ENCODE measurements at regions not wholly inside any gene's neighbourhood (a gene's known extent, or its start where the extent isn't known, plus 50 kb on each side); places are given as distances from the start of the nearest gene placed in this dataset.

GRCh38 chr13:90783273-90783672, 564.2 kb upstream of the MIR17HG start:
- Histone ChIP-seq H3K9ac (ENCODE audit: low read length) (no peak overlapping the region), H3K4me2 (ENCODE audit: low read depth, low read length, poor library complexity, severe bottlenecking) (no peak overlapping the region), H4K20me1 (ENCODE audit: insufficient read depth, low read depth, low read length) (no peaks in the 10 kb centered on the region), H3K4me3 (ENCODE audit: low read length) (no peak overlapping the region), H3K27ac (ENCODE audit: low read length) (no peak overlapping the region), H3K79me2 (ENCODE audit: low read length) (no peaks in the 10 kb centered on the region), H3K4me1 (ENCODE audit: low read length) (no peaks in the 10 kb centered on the region), H3K27me3 (ENCODE audit: low read length) (no peaks in the 10 kb centered on the region), H2AFZ (ENCODE audit: low read length) (no peak overlapping the region), H3K36me3 (ENCODE audit: insufficient read depth, low read length) (no peaks in the 10 kb centered on the region), H3K9me3 (ENCODE audit: low read length) (no peaks in the 10 kb centered on the region), H3K9me2 (replicated peaks; ENCODE audit: insufficient read depth, low read length) (no peaks in the 10 kb centered on the region)
- no peak for DNase-seq

GRCh38 chr13:90787007-90787406, 560.5 kb upstream of the MIR17HG start:
- Histone ChIP-seq H3K9me3 (ENCODE audit: low read length) (no peaks in the 10 kb centered on the region), H3K36me3 (ENCODE audit: insufficient read depth, low read length) (no peaks in the 10 kb centered on the region), H2AFZ (ENCODE audit: low read length) (no peak overlapping the region), H3K27me3 (ENCODE audit: low read length) (no peaks in the 10 kb centered on the region), H3K4me1 (ENCODE audit: low read length) (no peaks in the 10 kb centered on the region), H3K9me2 (replicated peaks; ENCODE audit: insufficient read depth, low read length) (no peaks in the 10 kb centered on the region), H3K4me3 (ENCODE audit: low read length) (no peak overlapping the region), H3K27ac (ENCODE audit: low read length) (no peak overlapping the region), H4K20me1 (ENCODE audit: insufficient read depth, low read depth, low read length) (no peaks in the 10 kb centered on the region), H3K4me2 (ENCODE audit: low read depth, low read length, poor library complexity, severe bottlenecking) (no peak overlapping the region), H3K79me2 (ENCODE audit: low read length) (no peaks in the 10 kb centered on the region), H3K9ac (ENCODE audit: low read length) (no peak overlapping the region)
- DNase-seq = no peak

- Histone ChIP-seq H3K9ac (ENCODE audit: low read length) (no peak overlapping the region), H3K27ac (ENCODE audit: low read length) (no peak overlapping the region), H3K4me1 (ENCODE audit: low read length) (no peaks in the 10 kb centered on the region), H3K4me3 (ENCODE audit: low read length) (no peak overlapping the region), H3K36me3 (ENCODE audit: insufficient read depth, low read length) (no peaks in the 10 kb centered on the region), H3K79me2 (ENCODE audit: low read length) (no peaks in the 10 kb centered on the region), H3K9me3 (ENCODE audit: low read length) (no peaks in the 10 kb centered on the region), H3K27me3 (ENCODE audit: low read length) (no peaks in the 10 kb centered on the region), H4K20me1 (ENCODE audit: insufficient read depth, low read depth, low read length) (no peaks in the 10 kb centered on the region), H3K9me2 (replicated peaks; ENCODE audit: insufficient read depth, low read length) (no peaks in the 10 kb centered on the region), H3K4me2 (ENCODE audit: low read depth, low read length, poor library complexity, severe bottlenecking) (no peak overlapping the region), H2AFZ (ENCODE audit: low read length) (no peak overlapping the region)
- DNase-seq = no peak
These were observed 555.2 kb upstream of the MIR17HG start for GRCh38 chr13:90792335-90792734.

GRCh38 chr13:90793261-90793820, 554.1 kb upstream of the MIR17HG start:
- no peak overlapping the region for H3K9ac ChIP-seq (ENCODE audit: low read length)
- no peak overlapping the region for H3K4me2 ChIP-seq (ENCODE audit: low read depth, low read length, poor library complexity, severe bottlenecking)
- H4K20me1 ChIP-seq (ENCODE audit: insufficient read depth, low read depth, low read length) = no peaks in the 10 kb centered on the region
- H3K4me1 ChIP-seq (ENCODE audit: low read length) = no peaks in the 10 kb centered on the region
- no peaks in the 10 kb centered on the region for H3K79me2 ChIP-seq (ENCODE audit: low read length)
- H3K27me3 ChIP-seq (ENCODE audit: low read length) = no peaks in the 10 kb centered on the region
- no peak overlapping the region for H2AFZ ChIP-seq (ENCODE audit: low read length)
- H3K9me3 ChIP-seq (ENCODE audit: low read length) = no peaks in the 10 kb centered on the region
- no peak overlapping the region for H3K27ac ChIP-seq (ENCODE audit: low read length)
- DNase-seq = no peak
- no peaks in the 10 kb centered on the region for H3K36me3 ChIP-seq (ENCODE audit: insufficient read depth, low read length)
- no peak overlapping the region for H3K4me3 ChIP-seq (ENCODE audit: low read length)
- no peaks in the 10 kb centered on the region for H3K9me2 ChIP-seq (replicated peaks; ENCODE audit: insufficient read depth, low read length)

GRCh38 chr13:90796474-90796873, 551.0 kb upstream of the MIR17HG start:
- Histone ChIP-seq H3K9ac (ENCODE audit: low read length) (no peak overlapping the region), H3K79me2 (ENCODE audit: low read length) (no peaks in the 10 kb centered on the region), H3K36me3 (ENCODE audit: insufficient read depth, low read length) (no peaks in the 10 kb centered on the region), H4K20me1 (ENCODE audit: insufficient read depth, low read depth, low read length) (no peaks in the 10 kb centered on the region), H3K4me1 (ENCODE audit: low read length) (peaks cover 6% of the 10 kb centered on the region), H3K9me3 (ENCODE audit: low read length) (no peaks in the 10 kb centered on the region), H3K9me2 (replicated peaks; ENCODE audit: insufficient read depth, low read length) (no peaks in the 10 kb centered on the region), H3K27ac (ENCODE audit: low read length) (no peak overlapping the region), H3K4me3 (ENCODE audit: low read length) (no peak overlapping the region), H3K27me3 (ENCODE audit: low read length) (no peaks in the 10 kb centered on the region), H3K4me2 (ENCODE audit: low read depth, low read length, poor library complexity, severe bottlenecking) (no peak overlapping the region), H2AFZ (ENCODE audit: low read length) (no peak overlapping the region)
- no peak for DNase-seq

GRCh38 chr13:90797335-90797734, 550.2 kb upstream of the MIR17HG start:
- H3K4me3 ChIP-seq (ENCODE audit: low read length) = no peak overlapping the region
- H3K9me2 ChIP-seq (replicated peaks; ENCODE audit: insufficient read depth, low read length) = no peaks in the 10 kb centered on the region
- no peak overlapping the region for H3K27ac ChIP-seq (ENCODE audit: low read length)
- H3K4me2 ChIP-seq (ENCODE audit: low read depth, low read length, poor library complexity, severe bottlenecking) = no peak overlapping the region
- H3K79me2 ChIP-seq (ENCODE audit: low read length) = no peaks in the 10 kb centered on the region
- peaks cover 6% of the 10 kb centered on the region for H3K4me1 ChIP-seq (ENCODE audit: low read length)
- H3K27me3 ChIP-seq (ENCODE audit: low read length) = no peaks in the 10 kb centered on the region
- no peaks in the 10 kb centered on the region for H3K9me3 ChIP-seq (ENCODE audit: low read length)
- no peak overlapping the region for H2AFZ ChIP-seq (ENCODE audit: low read length)
- DNase-seq = no peak
- no peaks in the 10 kb centered on the region for H3K36me3 ChIP-seq (ENCODE audit: insufficient read depth, low read length)
- H3K9ac ChIP-seq (ENCODE audit: low read length) = no peak overlapping the region
- H4K20me1 ChIP-seq (ENCODE audit: insufficient read depth, low read depth, low read length) = no peaks in the 10 kb centered on the region

GRCh38 chr13:90798381-90798780, 549.1 kb upstream of the MIR17HG start:
- no peaks in the 10 kb centered on the region for H3K27me3 ChIP-seq (ENCODE audit: low read length)
- H3K4me3 ChIP-seq (ENCODE audit: low read length) = no peak overlapping the region
- H3K9ac ChIP-seq (ENCODE audit: low read length) = no peak overlapping the region
- H3K36me3 ChIP-seq (ENCODE audit: insufficient read depth, low read length) = no peaks in the 10 kb centered on the region
- no peak overlapping the region for H3K4me2 ChIP-seq (ENCODE audit: low read depth, low read length, poor library complexity, severe bottlenecking)
- no peaks in the 10 kb centered on the region for H3K79me2 ChIP-seq (ENCODE audit: low read length)
- no peak for DNase-seq
- no peak overlapping the region for H2AFZ ChIP-seq (ENCODE audit: low read length)
- peaks cover 6% of the 10 kb centered on the region for H3K4me1 ChIP-seq (ENCODE audit: low read length)
- H4K20me1 ChIP-seq (ENCODE audit: insufficient read depth, low read depth, low read length) = no peaks in the 10 kb centered on the region
- H3K27ac ChIP-seq (ENCODE audit: low read length) = no peak overlapping the region
- H3K9me3 ChIP-seq (ENCODE audit: low read length) = no peaks in the 10 kb centered on the region
- H3K9me2 ChIP-seq (replicated peaks; ENCODE audit: insufficient read depth, low read length) = no peaks in the 10 kb centered on the region

GRCh38 chr13:90800082-90800746, 547.3 kb upstream of the MIR17HG start:
- Histone ChIP-seq H3K4me1 (ENCODE audit: low read length) (peaks cover 6% of the 10 kb centered on the region), H3K4me2 (ENCODE audit: low read depth, low read length, poor library complexity, severe bottlenecking) (no peak overlapping the region), H3K4me3 (ENCODE audit: low read length) (no peak overlapping the region), H3K27me3 (ENCODE audit: low read length) (no peaks in the 10 kb centered on the region), H3K36me3 (ENCODE audit: insufficient read depth, low read length) (no peaks in the 10 kb centered on the region), H3K9me2 (replicated peaks; ENCODE audit: insufficient read depth, low read length) (no peaks in the 10 kb centered on the region), H4K20me1 (ENCODE audit: insufficient read depth, low read depth, low read length) (no peaks in the 10 kb centered on the region), H3K27ac (ENCODE audit: low read length) (no peak overlapping the region), H3K9ac (ENCODE audit: low read length) (no peak overlapping the region), H2AFZ (ENCODE audit: low read length) (no peak overlapping the region), H3K9me3 (ENCODE audit: low read length) (no peaks in the 10 kb centered on the region), H3K79me2 (ENCODE audit: low read length) (no peaks in the 10 kb centered on the region)
- no peak for DNase-seq
